GM12878 (cell line): ENCODE measurements at regions not wholly inside any gene's neighbourhood (a gene's known extent, or its start where the extent isn't known, plus 50 kb on each side); places are given as distances from the start of the nearest gene placed in this dataset.

Experiments used
- ATAC-seq: fragments of 200-7000 bp; cut with Tn5 transposase; 3 replicates; pipeline ENCODE4 v1.9.1; 2020; ENCODE audit warnings: mild to moderate bottlenecking, moderate library complexity
- BruUV-seq: library from RNA; stranded (reverse); fragments of 400-500 nt; replicated peaks from 2 replicates; lab custom pipeline; 2021; lab: Mats Ljungman, UMichigan
- CTCF ChIA-PET: fragments of 300-600 bp; sonication (Branson Sonifier 250); formaldehyde crosslinking; extraction: SDS; loops from one replicate; lab custom pipeline; 2021; ENCODE audit warnings: inconsistent platforms; lab: Yijun Ruan, JAX
- POLR2A ChIA-PET: fragments of 350-600 bp; formaldehyde crosslinking; extraction: SDS; loops from one replicate; lab custom pipeline; 2021; ENCODE audit warnings: inconsistent platforms; lab: Charles Lee
- RAD21 ChIA-PET: fragments of 300-600 bp; sonication (Branson Sonifier 250); formaldehyde crosslinking; loops from one replicate; lab custom pipeline; 2023; ENCODE audit warnings: antibody characterized with exemption; ENCODE audit not compliant: unreplicated experiment; lab: Charles Lee
- SMC1A ChIA-PET: fragments of 300-600 bp; sonication (Branson Sonifier 250); formaldehyde crosslinking; loops from one replicate; lab custom pipeline; 2023; ENCODE audit not compliant: unreplicated experiment, uncharacterized antibody; lab: Charles Lee
- DNase-seq: peaks from one replicate; pipeline ENCODE4 v3.0.0-alpha.2; 2011; ENCODE audit warnings: low read depth, low spot score
- FAIRE-seq: peaks from 3 replicates; lab custom pipeline; 2011; peaks lifted over from hg19 to GRCh38; lab: Jason Lieb, UNC
- H2AFZ ChIP-seq: 2 replicates; pipeline ENCODE4 v1.6.0; 2011; ENCODE audit warnings: low read depth, low read length, control low read depth; ENCODE audit not compliant: control insufficient read depth
- H3K27ac ChIP-seq: 2 replicates; pipeline ENCODE4 v1.5.1; 2011; ENCODE audit warnings: control low read depth; ENCODE audit not compliant: control insufficient read depth, insufficient read depth
- H3K27me3 ChIP-seq, 2 experiments: replicated peaks in 1 of 2; 2 replicates each; pipeline versions ENCODE4 v1.6.0 to v1.6.1; 2011; ENCODE audit warnings: low read length in 1 of 2; ENCODE audit not compliant: control insufficient read depth in 2 of 2, insufficient read depth in 2 of 2
- H3K36me3 ChIP-seq, 2 experiments: 2 replicates each; pipeline ENCODE4 v1.5.1; 2011; ENCODE audit warnings: low read length in 1 of 2; ENCODE audit not compliant: control insufficient read depth in 2 of 2, insufficient read depth in 2 of 2
- H3K4me1 ChIP-seq: 2 replicates; pipeline ENCODE4 v1.6.1; 2011; ENCODE audit warnings: mild to moderate bottlenecking, low read length, moderate library complexity, mixed read lengths; ENCODE audit not compliant: control insufficient read depth, insufficient read depth
- H3K4me2 ChIP-seq: 2 replicates; pipeline ENCODE4 v1.6.0; 2011; ENCODE audit warnings: control low read depth; ENCODE audit not compliant: control insufficient read depth, insufficient read depth
- H3K4me3 ChIP-seq: fragments of 200-600 bp; sonication (generic); 2 replicates; pipeline ENCODE4 v1.5.1; 2016
- H3K79me2 ChIP-seq: 2 replicates; pipeline ENCODE4 v1.6.0; 2011; ENCODE audit warnings: low read length; ENCODE audit not compliant: control insufficient read depth, insufficient read depth
- H3K9ac ChIP-seq: 2 replicates; pipeline ENCODE4 v1.8.0; 2011; ENCODE audit warnings: low read length, control low read depth, mixed read lengths; ENCODE audit not compliant: control insufficient read depth, insufficient read depth
- H3K9me3 ChIP-seq: replicated peaks from 3 replicates; pipeline ENCODE4 v1.5.1; 2011; ENCODE audit warnings: mild to moderate bottlenecking, low read length; ENCODE audit not compliant: control insufficient read depth, insufficient read depth
- H4K20me1 ChIP-seq: 2 replicates; pipeline ENCODE4 v1.6.0; 2011; ENCODE audit not compliant: control insufficient read depth, insufficient read depth
- BCL11A ChIP-seq: IDR thresholded peaks from 2 replicates; pipeline ENCODE4 v1.6.1; 2011; ENCODE audit warnings: low read depth, low read length
- BCL3 ChIP-seq: IDR thresholded peaks from 2 replicates; pipeline ENCODE4 v1.6.1; 2011; ENCODE audit warnings: borderline replicate concordance, low read depth, mild to moderate bottlenecking, moderate library complexity, low read length; ENCODE audit not compliant: insufficient read depth, poor library complexity, severe bottlenecking
- CHD1 ChIP-seq: IDR thresholded peaks from 2 replicates; pipeline ENCODE4 v1.6.1; 2012; ENCODE audit warnings: low read depth, low read length, improper control_type of control experiment
- CREB1 ChIP-seq: IDR thresholded peaks from 2 replicates; pipeline ENCODE4 v1.6.1; 2012; ENCODE audit warnings: low read depth, mild to moderate bottlenecking, inconsistent platforms
- MTA3 ChIP-seq: IDR thresholded peaks from 2 replicates; pipeline ENCODE4 v1.6.1; 2012; ENCODE audit warnings: low read length, inconsistent platforms, borderline replicate concordance
- PAX8 ChIP-seq: fragments of 450-650 bp; IDR thresholded peaks from 2 replicates; pipeline ENCODE4 v1.6.1; 2017; ENCODE audit warnings: mild to moderate bottlenecking, moderate library complexity
- RAD51 ChIP-seq: fragments of 450-650 bp; IDR thresholded peaks from 2 replicates; pipeline ENCODE4 v1.6.1; 2016; ENCODE audit warnings: moderate library complexity, mild to moderate bottlenecking, inconsistent platforms
- SMC3 ChIP-seq: IDR thresholded peaks from 2 replicates; pipeline ENCODE4 v1.6.1; 2011; ENCODE audit warnings: low read length, improper control_type of control experiment, borderline replicate concordance
- ZNF24 ChIP-seq: fragments of 450-650 bp; IDR thresholded peaks from 2 replicates; pipeline ENCODE4 v1.6.1; 2017; ENCODE audit warnings: antibody characterized with exemption, mild to moderate bottlenecking
- ZNF687 ChIP-seq: fragments of 450-650 bp; IDR thresholded peaks from 2 replicates; pipeline ENCODE4 v1.6.1; 2017; ENCODE audit warnings: mild to moderate bottlenecking, moderate library complexity
- WGBS: methylation state at CpG from one replicate; pipeline ENCODE4 v1.1.6; 2016; ENCODE audit warnings: low lambda C conversion rate; ENCODE audit not compliant: insufficient replicate concordance, insufficient coverage; ENCODE audit errors: missing lambda C conversion rate; 5-methylcytosine and 5-hydroxymethylcytosine counted together
- in situ Hi-C: fragments of 300-500 bp; cut with MboI; formaldehyde crosslinking; loops from 9 replicates; pipeline ENCODE4 v1.14.3; 2018; ENCODE audit warnings: mixed read lengths
- intact Hi-C: fragments of 100-400 bp; cut with micrococcal nuclease; formaldehyde crosslinking; loops from one replicate; pipeline ENCODE4 v1.14.2; 2022; ENCODE audit not compliant: unreplicated experiment

- TF ChIP-seq BCL3: no peak
- no peak for TF ChIP-seq BCL11A
- TF ChIP-seq CREB1: no peak
- TF ChIP-seq PAX8: no peak
Measured at GRCh38 chr14:97638864-97639263, 841.7 kb downstream of the VRK1 start (continued).

GRCh38 chr14:97640031-97640430, 842.8 kb downstream of the VRK1 start:
- H3K4me3 ChIP-seq: no peak overlapping the region
- no peak overlapping the region for H3K4me2 ChIP-seq
- in situ Hi-C loops: no loop called here
- no peak overlapping the region for H3K9ac ChIP-seq
- TF ChIP-seq SMC3: no peak
- TF ChIP-seq ZNF24: no peak
- TF ChIP-seq RAD51: no peak
- TF ChIP-seq MTA3: no peak
- TF ChIP-seq CHD1: no peak
- no peak for TF ChIP-seq ZNF687
- TF ChIP-seq, all 136 proteins: peak for 0
- intact Hi-C loops: no loop called here
- no peaks in the 10 kb centered on the region for H3K4me1 ChIP-seq
- no TSS peak for BruUV-seq
- FAIRE-seq (no peak), DNase-seq (no peak), ATAC-seq (no peak)
- no peak overlapping the region for H2AFZ ChIP-seq
- SMC1A ChIA-PET: no interaction called here
- no peaks in the 10 kb centered on the region for H4K20me1 ChIP-seq
- CTCF ChIA-PET: no interaction called here
- 18% methylated on average over 5 of the region's 5 CpGs for WGBS
- no peaks in the 10 kb centered on the region for H3K36me3 ChIP-seq
- POLR2A ChIA-PET: no interaction called here
- H3K27me3 ChIP-seq: no peaks in the 10 kb centered on the region
- H3K9me3 ChIP-seq: no peaks in the 10 kb centered on the region
- RAD21 ChIA-PET: no interaction called here
- H3K79me2 ChIP-seq: no peaks in the 10 kb centered on the region
- H3K27ac ChIP-seq: no peak overlapping the region
